ENCODE measurements at regions not wholly inside any gene's neighbourhood (a gene's known extent, or its start where the extent isn't known, plus 50 kb on each side); places are given as distances from the start of the nearest gene placed in this dataset.

DNA sequence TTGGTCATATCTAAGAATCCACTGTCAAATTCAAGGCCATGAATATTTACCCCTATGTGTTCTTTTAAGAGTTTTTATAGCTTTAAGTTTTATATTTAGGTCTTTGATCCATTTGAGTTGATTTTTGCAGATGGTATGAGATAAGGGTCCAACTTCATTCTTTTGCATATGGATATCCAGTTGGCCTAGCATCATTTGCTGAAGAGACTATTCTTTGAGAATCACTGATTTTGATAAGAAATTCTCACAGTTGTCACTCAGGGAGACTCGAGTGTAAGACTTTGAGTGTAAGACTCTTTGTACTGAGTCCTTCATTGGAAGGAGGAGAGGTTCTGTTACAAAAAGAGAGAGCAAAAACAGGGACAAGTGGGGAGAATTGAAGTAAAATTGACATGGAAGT lies 74.8 kb downstream of the CBLL2 start (continued):
- TF ChIP-seq, protein P1, sequence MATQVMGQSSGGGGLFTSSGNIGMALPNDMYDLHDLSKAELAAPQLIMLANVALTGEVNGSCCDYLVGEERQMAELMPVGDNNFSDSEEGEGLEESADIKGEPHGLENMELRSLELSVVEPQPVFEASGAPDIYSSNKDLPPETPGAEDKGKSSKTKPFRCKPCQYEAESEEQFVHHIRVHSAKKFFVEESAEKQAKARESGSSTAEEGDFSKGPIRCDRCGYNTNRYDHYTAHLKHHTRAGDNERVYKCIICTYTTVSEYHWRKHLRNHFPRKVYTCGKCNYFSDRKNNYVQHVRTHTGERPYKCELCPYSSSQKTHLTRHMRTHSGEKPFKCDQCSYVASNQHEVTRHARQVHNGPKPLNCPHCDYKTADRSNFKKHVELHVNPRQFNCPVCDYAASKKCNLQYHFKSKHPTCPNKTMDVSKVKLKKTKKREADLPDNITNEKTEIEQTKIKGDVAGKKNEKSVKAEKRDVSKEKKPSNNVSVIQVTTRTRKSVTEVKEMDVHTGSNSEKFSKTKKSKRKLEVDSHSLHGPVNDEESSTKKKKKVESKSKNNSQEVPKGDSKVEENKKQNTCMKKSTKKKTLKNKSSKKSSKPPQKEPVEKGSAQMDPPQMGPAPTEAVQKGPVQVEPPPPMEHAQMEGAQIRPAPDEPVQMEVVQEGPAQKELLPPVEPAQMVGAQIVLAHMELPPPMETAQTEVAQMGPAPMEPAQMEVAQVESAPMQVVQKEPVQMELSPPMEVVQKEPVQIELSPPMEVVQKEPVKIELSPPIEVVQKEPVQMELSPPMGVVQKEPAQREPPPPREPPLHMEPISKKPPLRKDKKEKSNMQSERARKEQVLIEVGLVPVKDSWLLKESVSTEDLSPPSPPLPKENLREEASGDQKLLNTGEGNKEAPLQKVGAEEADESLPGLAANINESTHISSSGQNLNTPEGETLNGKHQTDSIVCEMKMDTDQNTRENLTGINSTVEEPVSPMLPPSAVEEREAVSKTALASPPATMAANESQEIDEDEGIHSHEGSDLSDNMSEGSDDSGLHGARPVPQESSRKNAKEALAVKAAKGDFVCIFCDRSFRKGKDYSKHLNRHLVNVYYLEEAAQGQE (IDR thresholded peaks at IDR 0.05) = no peak
- no peak for TF ChIP-seq ESRRA (IDR thresholded peaks at IDR 0.05; ENCODE audit: borderline replicate concordance, low read length)
- no peak for TF ChIP-seq CHD4 (IDR thresholded peaks at IDR 0.05; ENCODE audit: borderline replicate concordance)

DNA sequence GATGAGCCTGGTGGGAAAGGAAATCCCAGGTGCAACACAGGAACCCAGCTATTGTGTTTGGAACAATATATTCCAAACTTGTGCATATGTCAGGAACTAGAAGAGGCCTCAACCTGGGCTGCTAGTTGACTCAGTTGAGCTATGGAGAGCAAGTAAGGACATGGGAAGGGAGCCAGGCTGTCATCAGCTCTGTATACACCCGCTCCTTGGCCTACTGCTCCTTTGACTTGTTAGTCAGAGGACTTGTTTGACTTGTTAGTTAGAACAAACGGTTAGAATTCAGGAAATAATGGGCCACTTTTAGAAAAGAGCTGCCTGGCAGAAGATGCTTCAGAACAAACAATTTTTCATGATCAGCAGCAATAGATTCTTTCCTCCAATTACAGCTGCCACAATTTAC lies 76.4 kb downstream of the CBLL2 start:
- Histone ChIP-seq H3K4me3 (no peak overlapping the region), H3K9me3 (no peaks in the 10 kb centered on the region), H3K27ac (no peak overlapping the region), H3K4me2 (no peak overlapping the region), H3K4me1 (no peaks in the 10 kb centered on the region)
- no peak for ATAC-seq
- no peak for FAIRE-seq
- DNase-seq (ENCODE audit: low read depth in 1 of 2, low spot score in 1 of 2) = no peak
- TF ChIP-seq RFX5 (IDR thresholded peaks at IDR 0.05) = no peak
- no peak for TF ChIP-seq HEYL (CRISPR knock-in tag; IDR thresholded peaks at IDR 0.05)
- no peak for TF ChIP-seq TFCP2L1 (CRISPR knock-in tag; IDR thresholded peaks at IDR 0.05)
- TF ChIP-seq RNF2 (IDR thresholded peaks at IDR 0.05; ENCODE audit: borderline replicate concordance, low read depth) = no peak
- TF ChIP-seq, protein P2, sequence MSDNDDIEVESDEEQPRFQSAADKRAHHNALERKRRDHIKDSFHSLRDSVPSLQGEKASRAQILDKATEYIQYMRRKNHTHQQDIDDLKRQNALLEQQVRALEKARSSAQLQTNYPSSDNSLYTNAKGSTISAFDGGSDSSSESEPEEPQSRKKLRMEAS (IDR thresholded peaks at IDR 0.05) = no peak
- TF ChIP-seq ZC3H11A (IDR thresholded peaks at IDR 0.05) = no peak
- no peak for TF ChIP-seq GATA3 (IDR thresholded peaks at IDR 0.05; ENCODE audit: borderline replicate concordance)
- TF ChIP-seq, protein P3, sequence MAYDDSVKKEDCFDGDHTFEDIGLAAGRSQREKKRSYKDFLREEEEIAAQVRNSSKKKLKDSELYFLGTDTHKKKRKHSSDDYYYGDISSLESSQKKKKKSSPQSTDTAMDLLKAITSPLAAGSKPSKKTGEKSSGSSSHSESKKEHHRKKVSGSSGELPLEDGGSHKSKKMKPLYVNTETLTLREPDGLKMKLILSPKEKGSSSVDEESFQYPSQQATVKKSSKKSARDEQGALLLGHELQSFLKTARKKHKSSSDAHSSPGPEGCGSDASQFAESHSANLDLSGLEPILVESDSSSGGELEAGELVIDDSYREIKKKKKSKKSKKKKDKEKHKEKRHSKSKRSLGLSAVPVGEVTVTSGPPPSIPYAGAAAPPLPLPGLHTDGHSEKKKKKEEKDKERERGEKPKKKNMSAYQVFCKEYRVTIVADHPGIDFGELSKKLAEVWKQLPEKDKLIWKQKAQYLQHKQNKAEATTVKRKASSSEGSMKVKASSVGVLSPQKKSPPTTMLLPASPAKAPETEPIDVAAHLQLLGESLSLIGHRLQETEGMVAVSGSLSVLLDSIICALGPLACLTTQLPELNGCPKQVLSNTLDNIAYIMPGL (CRISPR knock-in tag; IDR thresholded peaks at IDR 0.05; ENCODE audit: borderline replicate concordance) = no peak
- ChIA-PET POLR2A (no interaction called here), CTCF (no interaction called here)
- WGBS (ENCODE audit: missing lambda C conversion rate) = 16% methylated on average over 2 of the region's 2 CpGs

- Histone ChIP-seq H3K4me3 (no peak overlapping the region), H3K9me3 (no peaks in the 10 kb centered on the region), H3K4me1 (no peaks in the 10 kb centered on the region), H3K27ac (no peak overlapping the region), H3K4me2 (no peak overlapping the region)
- ChIA-PET CTCF (no interaction called here), POLR2A (no interaction called here)
- FAIRE-seq = no peak
- WGBS (ENCODE audit: missing lambda C conversion rate) = 91% methylated on average over 3 of the region's 3 CpGs
- TF ChIP-seq ZC3H11A (IDR thresholded peaks at IDR 0.05) (no peak), SMC3 (IDR thresholded peaks at IDR 0.05) (no peak), HOXB5 (CRISPR knock-in tag; IDR thresholded peaks at IDR 0.05) (no peak), ATOH8 (CRISPR knock-in tag; IDR thresholded peaks at IDR 0.05; ENCODE audit: low read depth) (no peak), FOSL2 (IDR thresholded peaks at IDR 0.05) (no peak), FOSL2 (CRISPR knock-in tag; IDR thresholded peaks at IDR 0.05) (no peak), CBX8 (IDR thresholded peaks at IDR 0.05) (no peak), BHLHE40 (IDR thresholded peaks at IDR 0.05; ENCODE audit: low read depth, low read length) (no peak), HDAC2 (IDR thresholded peaks at IDR 0.05) (no peak), KDM1A (IDR thresholded peaks at IDR 0.05; ENCODE audit: low read depth) (no peak), JUNB (IDR thresholded peaks at IDR 0.05) (no peak), NR3C1 (IDR thresholded peaks at IDR 0.05) (no peak), EHMT2 (IDR thresholded peaks at IDR 0.05; ENCODE audit: low read depth) (no peak), HEYL (CRISPR knock-in tag; IDR thresholded peaks at IDR 0.05) (no peak), PHF8 (IDR thresholded peaks at IDR 0.05; ENCODE audit: borderline replicate concordance, low read depth) (no peak), E2F6 (IDR thresholded peaks at IDR 0.05; ENCODE audit: borderline replicate concordance, low read depth) (no peak), ESRRA (IDR thresholded peaks at IDR 0.05; ENCODE audit: borderline replicate concordance, low read length) (no peak), EHF (CRISPR knock-in tag; IDR thresholded peaks at IDR 0.05) (no peak)
- TF ChIP-seq, protein P4, sequence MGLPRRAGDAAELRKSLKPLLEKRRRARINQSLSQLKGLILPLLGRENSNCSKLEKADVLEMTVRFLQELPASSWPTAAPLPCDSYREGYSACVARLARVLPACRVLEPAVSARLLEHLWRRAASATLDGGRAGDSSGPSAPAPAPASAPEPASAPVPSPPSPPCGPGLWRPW (IDR thresholded peaks at IDR 0.05) = no peak
- TF ChIP-seq, protein P5, sequence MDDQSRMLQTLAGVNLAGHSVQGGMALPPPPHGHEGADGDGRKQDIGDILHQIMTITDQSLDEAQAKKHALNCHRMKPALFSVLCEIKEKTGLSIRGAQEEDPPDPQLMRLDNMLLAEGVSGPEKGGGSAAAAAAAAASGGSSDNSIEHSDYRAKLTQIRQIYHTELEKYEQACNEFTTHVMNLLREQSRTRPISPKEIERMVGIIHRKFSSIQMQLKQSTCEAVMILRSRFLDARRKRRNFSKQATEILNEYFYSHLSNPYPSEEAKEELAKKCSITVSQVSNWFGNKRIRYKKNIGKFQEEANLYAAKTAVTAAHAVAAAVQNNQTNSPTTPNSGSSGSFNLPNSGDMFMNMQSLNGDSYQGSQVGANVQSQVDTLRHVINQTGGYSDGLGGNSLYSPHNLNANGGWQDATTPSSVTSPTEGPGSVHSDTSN (IDR thresholded peaks at IDR 0.05) = no peak
- ATAC-seq = no peak
- DNase-seq (ENCODE audit: low read depth in 1 of 2, low spot score in 1 of 2) = no peak
These were observed 78.4 kb downstream of the CBLL2 start for GRCh38 chrX:22351076-22351475.
